Mammary epithelial cell (primary cell): ENCODE measurements at regions not wholly inside any gene's neighbourhood (a gene's known extent, or its start where the extent isn't known, plus 50 kb on each side); places are given as distances from the start of the nearest gene placed in this dataset.

ENCODE experiments used
- CTCF ChIP-seq, 2 donors: IDR thresholded peaks in 1 of 2; conservative IDR thresholded peaks in 1 of 2; 2 replicates each; pipeline ENCODE4 v1.5.1; 2011 to 2012; ENCODE audit warnings: inconsistent platforms in 2 of 2, low read length in 2 of 2, mild to moderate bottlenecking in 2 of 2, control low read depth in 1 of 2, low read depth in 1 of 2; ENCODE audit not compliant: insufficient read depth in 1 of 2; ENCODE audit errors: extremely low read depth in 1 of 2
- EZH2 ChIP-seq: IDR thresholded peaks from 2 replicates; pipeline ENCODE4 v1.6.1; 2012; ENCODE audit warnings: low read length, inconsistent platforms, borderline replicate concordance

DNA sequence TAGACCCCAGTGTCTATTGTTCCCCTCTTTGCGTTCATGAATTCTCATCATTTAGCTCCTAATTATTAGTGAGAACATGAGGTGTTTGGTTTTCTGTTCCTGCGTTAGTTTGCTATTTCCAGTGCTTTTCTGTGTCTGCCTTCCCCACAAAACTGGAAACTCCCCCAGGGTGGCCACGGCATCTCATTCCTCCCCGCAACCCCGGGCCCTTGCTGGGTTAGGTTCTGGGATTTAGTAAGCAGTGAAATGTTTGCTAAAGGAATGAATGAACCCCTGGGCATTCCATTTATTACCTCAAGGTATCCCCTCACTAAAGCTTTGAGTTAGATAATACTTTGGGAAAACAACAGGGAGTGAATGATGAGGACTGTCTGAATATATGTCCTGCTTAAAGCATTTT lies 142.9 kb downstream of the GLUL start:
- TF ChIP-seq CTCF (conservative IDR thresholded peaks at IDR 0.05 in 1 of 2, IDR thresholded peaks at IDR 0.05 in 1 of 2; ENCODE audit: extremely low read depth in 1 of 2, insufficient read depth in 1 of 2, low read depth in 1 of 2, low read length in 2 of 2) (no peak), EZH2 (no peak)
